HepG2 (cell line): ENCODE measurements at regions not wholly inside any gene's neighbourhood (a gene's known extent, or its start where the extent isn't known, plus 50 kb on each side); places are given as distances from the start of the nearest gene placed in this dataset.

Experiments
- ATAC-seq: fragments of 200-7000 bp; cut with Tn5 transposase; 3 replicates; pipeline ENCODE4 v1.9.1; 2020; ENCODE audit warnings: mild to moderate bottlenecking, moderate library complexity
- BruUV-seq: library from RNA; stranded (reverse); fragments of 400-500 nt; replicated peaks from 2 replicates; lab custom pipeline; 2021; lab: Mats Ljungman, UMichigan
- CTCF ChIA-PET: fragments of 300-600 bp; formaldehyde crosslinking; extraction: SDS; loops from one replicate; lab custom pipeline; 2021; ENCODE audit warnings: low total read pairs, inconsistent platforms, low intra/inter-chr PET ratio; lab: Yijun Ruan, JAX
- POLR2A ChIA-PET: fragments of 350-600 bp; sonication (Branson Sonifier 250); formaldehyde crosslinking; loops from one replicate; lab custom pipeline; 2020; ENCODE audit warnings: antibody characterized with exemption, inconsistent platforms; lab: Yijun Ruan, JAX
- DNase-seq: peaks from one replicate; pipeline ENCODE4 v3.0.0-alpha.2; 2015; ENCODE audit warnings: low spot score
- FAIRE-seq: peaks from 3 replicates; lab custom pipeline; 2011; peaks lifted over from hg19 to GRCh38; lab: Jason Lieb, UNC
- H2AFZ ChIP-seq: one replicate; pipeline ENCODE4 v1.6.1; 2011; ENCODE audit warnings: low read length, inconsistent platforms
- H3K27ac ChIP-seq: fragments of 300-600 bp; 3 replicates; pipeline ENCODE4 v1.8.0; 2011; ENCODE audit warnings: mixed run types, mild to moderate bottlenecking, mixed read lengths, low read length, inconsistent platforms; ENCODE audit not compliant: insufficient read depth; ENCODE audit errors: extremely low read length
- H3K27me3 ChIP-seq, 2 experiments: fragments of 200-600 bp in 1 of 2; 2 replicates in 1 of 2; 3 replicates in 1 of 2; pipeline versions ENCODE4 v1.6.0 to v1.8.0; 2011; ENCODE audit warnings: low read length in 2 of 2, mild to moderate bottlenecking in 2 of 2, moderate library complexity in 2 of 2, inconsistent platforms in 1 of 2; ENCODE audit not compliant: insufficient read depth in 2 of 2, control insufficient read depth in 1 of 2
- H3K36me3 ChIP-seq, 2 experiments: fragments of 200-600 bp in 1 of 2; replicated peaks in 1 of 2; 2 replicates in 1 of 2; 3 replicates in 1 of 2; pipeline versions ENCODE4 v1.5.1 to v1.8.0; 2011; ENCODE audit warnings: low read length in 2 of 2, inconsistent platforms in 1 of 2; ENCODE audit not compliant: insufficient read depth in 2 of 2, control insufficient read depth in 1 of 2
- H3K4me1 ChIP-seq: 2 replicates; pipeline ENCODE4 v1.5.1; 2012; ENCODE audit warnings: low read length, inconsistent platforms; ENCODE audit not compliant: insufficient read depth
- H3K4me2 ChIP-seq: 2 replicates; pipeline ENCODE4 v1.6.0; 2011; ENCODE audit warnings: low read depth, low read length, inconsistent platforms
- H3K4me3 ChIP-seq, 3 experiments: fragments of 200-600 bp in 1 of 3; sonication (generic), shearing (Covaris generic) in 1 of 3; replicated peaks in 1 of 3; 2 replicates each; pipeline ENCODE4 v1.5.1; 2011 to 2016; ENCODE audit warnings: low read length in 3 of 3, inconsistent platforms in 2 of 3, low read depth in 2 of 3, mild to moderate bottlenecking in 2 of 3, control low read depth in 1 of 3, mixed read lengths in 1 of 3; ENCODE audit not compliant: insufficient read depth in 1 of 3
- H3K79me2 ChIP-seq: one replicate; pipeline ENCODE4 v1.6.1; 2011; ENCODE audit warnings: low read length, inconsistent platforms; ENCODE audit not compliant: insufficient read depth
- H3K9ac ChIP-seq: 2 replicates; pipeline ENCODE4 v1.6.0; 2011; ENCODE audit warnings: mild to moderate bottlenecking, low read depth, low read length, inconsistent platforms; ENCODE audit not compliant: insufficient read depth
- H3K9me3 ChIP-seq: 2 replicates; pipeline ENCODE4 v1.5.1; 2012; ENCODE audit warnings: mild to moderate bottlenecking, low read length
- H4K20me1 ChIP-seq: 2 replicates; pipeline ENCODE4 v1.6.0; 2011; ENCODE audit warnings: inconsistent platforms, mild to moderate bottlenecking, low read length, moderate library complexity; ENCODE audit not compliant: insufficient read depth
- HDAC2 ChIP-seq: sonication (generic); formaldehyde crosslinking; IDR thresholded peaks from 2 replicates; pipeline ENCODE4 v1.4.0; 2020; ENCODE audit warnings: missing genetic modification reagents
- LCORL ChIP-seq, 2 experiments: fragments of 450-650 bp in 1 of 2; sonication (generic) in 1 of 2; formaldehyde crosslinking in 1 of 2; IDR thresholded peaks; 2 replicates each; pipeline versions ENCODE4 v1.5.0 to v1.6.1; 2017 to 2020; ENCODE audit warnings: antibody characterized with exemption in 1 of 2, missing genetic modification reagents in 1 of 2
- SETDB1 ChIP-seq: sonication (generic); formaldehyde crosslinking; IDR thresholded peaks from 2 replicates; pipeline ENCODE4 v1.5.1; 2020; ENCODE audit warnings: missing genetic modification reagents, mild to moderate bottlenecking, borderline replicate concordance
- SRY ChIP-seq: sonication (generic); formaldehyde crosslinking; IDR thresholded peaks from 2 replicates; pipeline ENCODE4 v1.8.0; 2022; ENCODE audit warnings: mild to moderate bottlenecking, missing genetic modification reagents
- ZNF34 ChIP-seq: sonication (generic); formaldehyde crosslinking; IDR thresholded peaks from 2 replicates; pipeline ENCODE4 v1.4.0; 2020; ENCODE audit warnings: mild to moderate bottlenecking, missing genetic modification reagents, borderline replicate concordance
- ZNF350 ChIP-seq: sonication (generic); formaldehyde crosslinking; IDR thresholded peaks from 2 replicates; pipeline ENCODE4 v1.4.0; 2020; ENCODE audit warnings: mild to moderate bottlenecking, low read depth, missing genetic modification reagents, borderline replicate concordance
- ZNF556 ChIP-seq: sonication (generic); formaldehyde crosslinking; IDR thresholded peaks from 2 replicates; pipeline ENCODE4 v1.4.0; 2020; ENCODE audit warnings: mild to moderate bottlenecking, missing genetic modification reagents, borderline replicate concordance
- WGBS: methylation state at CpG from one replicate; pipeline ENCODE4 v1.1.6; 2017; ENCODE audit warnings: low lambda C conversion rate; 5-methylcytosine and 5-hydroxymethylcytosine counted together
- in situ Hi-C: cut with HindIII; loops from 2 replicates; pipeline ENCODE4 v1.10.0; 2017; ENCODE audit warnings: low pct_unique_long_range_greater_than_20kb; ENCODE audit not compliant: extremely low pct_ligation_motif_present
- intact Hi-C: fragments of 100-400 bp; cut with micrococcal nuclease; formaldehyde crosslinking; loops from one replicate; pipeline ENCODE4 v1.10.0; 2022; ENCODE audit not compliant: unreplicated experiment
- TF ChIP-seq, protein P1 (sequence below): sonication (generic); formaldehyde crosslinking; IDR thresholded peaks from 2 replicates; pipeline ENCODE4 v1.5.0; 2020; ENCODE audit warnings: missing genetic modification reagents
- TF ChIP-seq, protein P2 (sequence below): sonication (generic); formaldehyde crosslinking; IDR thresholded peaks from 2 replicates; pipeline ENCODE4 v1.4.0; 2020; ENCODE audit warnings: missing genetic modification reagents
- TF ChIP-seq, protein P3 (sequence below): sonication (generic); formaldehyde crosslinking; IDR thresholded peaks from 2 replicates; pipeline ENCODE4 v1.8.1; 2023; ENCODE audit warnings: mild to moderate bottlenecking, missing genetic modification reagents, borderline replicate concordance
- TF ChIP-seq, protein P4 (sequence below): sonication (generic); formaldehyde crosslinking; IDR thresholded peaks from 2 replicates; pipeline ENCODE4 v1.4.0; 2020; ENCODE audit warnings: mild to moderate bottlenecking, low read depth, missing genetic modification reagents

DNA sequence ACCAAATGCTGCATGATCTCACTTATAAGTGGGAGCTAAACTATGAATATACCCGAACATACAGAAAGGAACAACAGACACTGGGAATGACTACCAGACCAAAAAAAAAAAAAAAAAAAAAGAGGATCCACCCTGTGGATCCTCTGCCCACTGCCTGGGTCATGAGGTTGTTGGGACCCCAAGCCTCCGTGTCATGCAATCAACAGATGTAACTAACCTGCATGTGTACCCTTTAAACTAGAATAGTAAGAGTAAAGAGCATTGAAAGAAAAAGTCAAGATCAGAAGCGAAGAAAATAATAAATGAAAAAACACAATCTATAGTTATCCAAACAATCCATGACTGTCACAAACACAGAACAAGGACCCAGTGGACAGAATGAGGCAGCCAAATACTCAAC is 109.5 kb upstream of the TOP3B start (continued):
- TF ChIP-seq, protein P1, sequence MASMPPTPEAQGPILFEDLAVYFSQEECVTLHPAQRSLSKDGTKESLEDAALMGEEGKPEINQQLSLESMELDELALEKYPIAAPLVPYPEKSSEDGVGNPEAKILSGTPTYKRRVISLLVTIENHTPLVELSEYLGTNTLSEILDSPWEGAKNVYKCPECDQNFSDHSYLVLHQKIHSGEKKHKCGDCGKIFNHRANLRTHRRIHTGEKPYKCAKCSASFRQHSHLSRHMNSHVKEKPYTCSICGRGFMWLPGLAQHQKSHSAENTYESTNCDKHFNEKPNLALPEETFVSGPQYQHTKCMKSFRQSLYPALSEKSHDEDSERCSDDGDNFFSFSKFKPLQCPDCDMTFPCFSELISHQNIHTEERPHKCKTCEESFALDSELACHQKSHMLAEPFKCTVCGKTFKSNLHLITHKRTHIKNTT (CRISPR knock-in tag), result no peak
- TF ChIP-seq, protein P2, sequence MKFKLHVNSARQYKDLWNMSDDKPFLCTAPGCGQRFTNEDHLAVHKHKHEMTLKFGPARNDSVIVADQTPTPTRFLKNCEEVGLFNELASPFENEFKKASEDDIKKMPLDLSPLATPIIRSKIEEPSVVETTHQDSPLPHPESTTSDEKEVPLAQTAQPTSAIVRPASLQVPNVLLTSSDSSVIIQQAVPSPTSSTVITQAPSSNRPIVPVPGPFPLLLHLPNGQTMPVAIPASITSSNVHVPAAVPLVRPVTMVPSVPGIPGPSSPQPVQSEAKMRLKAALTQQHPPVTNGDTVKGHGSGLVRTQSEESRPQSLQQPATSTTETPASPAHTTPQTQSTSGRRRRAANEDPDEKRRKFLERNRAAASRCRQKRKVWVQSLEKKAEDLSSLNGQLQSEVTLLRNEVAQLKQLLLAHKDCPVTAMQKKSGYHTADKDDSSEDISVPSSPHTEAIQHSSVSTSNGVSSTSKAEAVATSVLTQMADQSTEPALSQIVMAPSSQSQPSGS, result no peak
- TF ChIP-seq, protein P3, sequence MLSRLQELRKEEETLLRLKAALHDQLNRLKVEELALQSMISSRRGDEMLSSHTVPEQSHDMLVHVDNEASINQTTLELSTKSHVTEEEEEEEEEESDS (CRISPR knock-in tag), result no peak

DNA sequence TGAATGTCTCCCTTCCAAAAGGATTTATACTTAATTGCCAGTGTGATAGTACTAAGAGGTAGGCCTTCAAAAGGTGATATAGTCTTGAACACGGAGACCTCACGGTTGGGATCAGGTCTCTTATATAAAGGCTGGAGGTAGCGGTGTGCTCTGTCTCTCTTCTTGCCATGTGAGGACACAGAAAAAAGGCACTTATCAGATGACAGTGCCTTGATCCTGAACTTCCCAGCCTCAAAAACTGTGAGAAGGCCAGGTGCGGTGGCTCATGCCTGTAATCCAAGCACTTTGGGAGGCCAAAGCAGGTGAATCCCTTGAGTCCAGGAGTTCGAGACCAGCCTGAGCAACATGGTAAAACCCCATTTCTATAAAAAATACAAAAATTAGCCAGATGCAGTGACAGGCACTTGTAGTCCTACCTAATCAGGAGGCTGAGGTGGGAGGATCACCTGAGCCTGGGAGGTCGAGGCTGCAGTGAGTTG is 108.9 kb upstream of the TOP3B start:
- no peaks in the 10 kb centered on the region for H3K79me2 ChIP-seq
- FAIRE-seq, result no peak
- H3K9ac ChIP-seq, result no peak overlapping the region
- no peaks in the 10 kb centered on the region for H3K36me3 ChIP-seq
- TF ChIP-seq HDAC2 (no peak), ZNF34 (no peak), ZNF350 (CRISPR knock-in tag) (no peak), ZNF556 (CRISPR knock-in tag) (no peak), SETDB1 (CRISPR knock-in tag) (no peak), LCORL (IDR thresholded peaks at IDR 0.05) (no peak), LCORL (CRISPR knock-in tag; IDR thresholded peaks at IDR 0.05) (no peak), SRY (CRISPR knock-in tag) (no peak)
- TF ChIP-seq, protein P4, sequence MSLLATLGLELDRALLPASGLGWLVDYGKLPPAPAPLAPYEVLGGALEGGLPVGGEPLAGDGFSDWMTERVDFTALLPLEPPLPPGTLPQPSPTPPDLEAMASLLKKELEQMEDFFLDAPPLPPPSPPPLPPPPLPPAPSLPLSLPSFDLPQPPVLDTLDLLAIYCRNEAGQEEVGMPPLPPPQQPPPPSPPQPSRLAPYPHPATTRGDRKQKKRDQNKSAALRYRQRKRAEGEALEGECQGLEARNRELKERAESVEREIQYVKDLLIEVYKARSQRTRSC (CRISPR knock-in tag), result no peak
- intact Hi-C loops (no loop called here), in situ Hi-C loops (no loop called here)
- no TSS peak for BruUV-seq
- H3K9me3 ChIP-seq, result no peaks in the 10 kb centered on the region
- H3K4me2 ChIP-seq, result no peak overlapping the region
- ChIA-PET CTCF (no interaction called here), POLR2A (no interaction called here)
- 59% methylated on average over 6 of the region's 6 CpGs for WGBS
- no peak overlapping the region for H3K4me3 ChIP-seq
- no peak overlapping the region for H2AFZ ChIP-seq
- peaks cover 38% of the 10 kb centered on the region for H3K4me1 ChIP-seq
- H4K20me1 ChIP-seq, result no peaks in the 10 kb centered on the region
- DNase-seq, result no peak
- no peak for ATAC-seq
- no peak overlapping the region for H3K27ac ChIP-seq
- H3K27me3 ChIP-seq, result peaks cover 0 to 26% of the 10 kb centered on the region in 2 experiments; a peak in 2 of 5 replicates
